GM10266 (cell line): ENCODE measurements at regions not wholly inside any gene's neighbourhood (a gene's known extent, or its start where the extent isn't known, plus 50 kb on each side); places are given as distances from the start of the nearest gene placed in this dataset.

Source experiments
- DNase-seq: peaks from one replicate; pipeline ENCODE4 v3.0.0; 2012; ENCODE audit errors: extremely low spot score
- TF ChIP-seq, protein P1 (sequence below): IDR thresholded peaks from 2 replicates; pipeline ENCODE4 v1.5.1; 2012; ENCODE audit warnings: mild to moderate bottlenecking, low read depth; ENCODE audit not compliant: control insufficient read depth, insufficient read depth; ENCODE audit errors: missing control alignments

DNA sequence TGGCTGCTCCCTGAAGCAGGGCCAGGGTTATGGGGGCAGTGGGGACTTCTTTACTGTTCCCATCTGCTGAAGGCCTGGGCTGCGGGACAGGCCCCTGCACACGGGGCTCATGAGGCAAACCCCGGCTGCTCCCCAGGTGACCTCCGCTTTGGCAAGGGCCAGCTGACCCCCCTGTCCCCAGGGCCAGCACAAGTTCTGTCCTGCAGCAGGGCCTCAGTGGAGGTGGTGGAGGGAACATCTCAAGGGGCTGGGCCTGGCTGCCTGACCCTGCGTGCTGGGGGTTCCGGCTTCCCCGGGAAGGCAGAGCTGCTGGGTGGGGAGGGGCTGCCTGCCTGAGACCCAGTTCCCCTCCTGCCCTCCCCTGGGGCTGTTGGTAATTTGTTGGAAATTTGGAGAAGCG lies 67.4 kb upstream of the RNU6ATAC start:
- TF ChIP-seq, protein P1, sequence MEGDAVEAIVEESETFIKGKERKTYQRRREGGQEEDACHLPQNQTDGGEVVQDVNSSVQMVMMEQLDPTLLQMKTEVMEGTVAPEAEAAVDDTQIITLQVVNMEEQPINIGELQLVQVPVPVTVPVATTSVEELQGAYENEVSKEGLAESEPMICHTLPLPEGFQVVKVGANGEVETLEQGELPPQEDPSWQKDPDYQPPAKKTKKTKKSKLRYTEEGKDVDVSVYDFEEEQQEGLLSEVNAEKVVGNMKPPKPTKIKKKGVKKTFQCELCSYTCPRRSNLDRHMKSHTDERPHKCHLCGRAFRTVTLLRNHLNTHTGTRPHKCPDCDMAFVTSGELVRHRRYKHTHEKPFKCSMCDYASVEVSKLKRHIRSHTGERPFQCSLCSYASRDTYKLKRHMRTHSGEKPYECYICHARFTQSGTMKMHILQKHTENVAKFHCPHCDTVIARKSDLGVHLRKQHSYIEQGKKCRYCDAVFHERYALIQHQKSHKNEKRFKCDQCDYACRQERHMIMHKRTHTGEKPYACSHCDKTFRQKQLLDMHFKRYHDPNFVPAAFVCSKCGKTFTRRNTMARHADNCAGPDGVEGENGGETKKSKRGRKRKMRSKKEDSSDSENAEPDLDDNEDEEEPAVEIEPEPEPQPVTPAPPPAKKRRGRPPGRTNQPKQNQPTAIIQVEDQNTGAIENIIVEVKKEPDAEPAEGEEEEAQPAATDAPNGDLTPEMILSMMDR: no peak
- DNase-seq: no peak

DNA sequence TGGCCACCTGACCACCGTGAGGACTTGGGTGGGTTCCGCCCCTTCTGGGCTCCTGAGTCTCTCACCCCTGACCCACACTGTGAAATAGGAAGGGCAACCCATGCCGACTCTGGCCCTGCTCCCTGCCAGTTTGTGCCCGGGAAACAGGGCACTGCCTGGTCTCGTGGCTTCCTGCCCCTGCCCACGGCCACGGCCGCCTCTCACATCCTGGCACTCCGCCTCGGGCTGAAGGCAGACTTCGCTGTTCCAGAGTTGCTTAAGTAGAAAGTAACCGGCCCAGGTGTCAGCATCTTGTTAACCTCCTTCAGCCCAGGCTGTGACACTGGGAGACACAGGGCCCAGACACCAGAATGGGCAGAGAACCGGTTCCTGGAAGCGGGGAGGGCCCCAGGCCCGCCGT lies 68.7 kb upstream of the RNU6ATAC start:
- TF ChIP-seq, protein P1: no peak
- no peak for DNase-seq

DNA sequence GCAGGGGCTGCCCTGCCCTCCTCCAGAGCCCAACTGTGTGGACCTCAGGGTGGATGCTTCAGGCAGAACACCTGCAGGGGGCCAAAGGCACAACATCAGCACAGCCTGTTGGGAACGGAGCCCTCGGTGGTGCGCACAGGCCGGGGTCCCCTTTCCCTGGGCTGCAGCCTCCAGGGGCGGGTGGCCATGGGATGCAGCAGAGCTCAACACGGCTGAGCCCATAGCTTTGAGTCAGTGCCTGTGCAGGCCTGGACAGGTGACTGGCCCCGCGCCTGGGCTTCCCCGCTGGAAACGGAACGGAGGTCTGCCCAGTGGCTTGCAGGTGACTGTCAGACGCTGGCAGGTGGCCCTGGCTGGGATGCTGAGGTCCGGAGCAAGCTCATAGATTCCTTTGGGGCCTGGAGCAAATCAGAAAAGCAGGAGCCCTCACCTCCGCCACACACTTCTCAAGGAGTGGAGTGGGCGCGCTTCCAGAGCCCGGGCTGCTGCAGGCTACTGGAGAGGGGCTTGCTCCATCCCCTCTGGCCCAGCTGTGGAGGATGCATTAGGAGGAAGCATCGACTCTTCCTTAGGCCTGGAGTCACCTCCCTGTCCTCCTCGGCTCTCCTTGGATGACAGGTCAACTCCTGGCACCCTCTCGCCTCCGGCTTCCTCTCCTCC lies 69.8 kb upstream of the RNU6ATAC start:
- TF ChIP-seq, protein P1: no peak
- DNase-seq: no peak

DNA sequence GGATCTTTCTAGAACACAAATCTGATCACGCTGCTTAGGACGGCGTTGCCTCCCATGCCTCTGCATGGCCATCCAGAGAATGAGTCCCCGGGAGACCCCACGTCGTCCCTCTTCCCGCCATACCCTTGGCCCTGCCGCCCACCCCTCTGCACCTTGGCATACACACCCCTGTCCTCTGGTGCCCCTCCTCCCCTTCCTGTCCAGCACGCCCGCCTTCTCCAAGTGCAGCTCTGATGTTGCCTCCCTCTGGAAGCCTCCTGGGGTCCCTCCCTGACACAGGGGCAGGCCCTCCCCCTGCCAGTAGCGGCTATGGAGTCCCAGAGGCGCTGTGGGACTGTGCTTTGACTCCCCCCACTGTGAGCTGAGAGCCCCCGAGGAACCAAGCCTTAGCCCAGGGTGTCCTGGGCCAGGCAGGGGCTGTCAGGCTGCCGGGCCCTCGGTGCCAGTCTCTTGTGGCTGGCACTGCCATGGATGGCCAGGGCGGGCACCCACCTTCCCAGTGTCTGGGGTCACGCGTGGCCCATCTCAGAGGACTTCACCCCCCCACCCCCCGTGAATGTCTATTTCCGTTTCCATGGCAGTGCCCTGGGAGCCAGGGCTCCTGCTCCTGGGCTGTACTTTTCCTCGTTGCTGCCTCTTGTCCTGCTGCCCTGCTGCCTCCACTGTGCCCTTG lies 70.5 kb upstream of the RNU6ATAC start:
- TF ChIP-seq, protein P1: no peak

DNA sequence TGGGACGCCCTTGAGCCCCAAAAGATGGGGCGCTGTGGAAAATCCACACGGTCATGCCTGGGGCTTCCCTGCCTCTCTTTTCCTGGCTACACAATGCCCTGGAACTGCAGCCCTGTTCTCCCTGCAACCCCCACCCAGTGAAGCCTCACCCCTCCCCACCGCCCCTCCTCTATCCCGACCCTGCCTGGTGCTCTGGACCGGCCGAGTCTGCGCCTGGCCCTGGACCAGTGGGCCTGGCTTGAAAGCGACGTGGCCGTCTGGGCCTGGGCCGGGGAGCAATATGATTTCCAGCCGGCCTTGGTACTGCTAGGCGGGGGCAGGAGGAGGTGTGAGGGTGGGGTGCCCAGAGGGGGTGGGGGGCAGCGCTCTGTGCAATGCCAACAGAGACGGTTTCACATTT lies 71.0 kb upstream of the RNU6ATAC start:
- TF ChIP-seq, protein P1: no peak
- no peak for DNase-seq

More for the DNA sequence above, 70.5 kb upstream of the RNU6ATAC start:
- DNase-seq: no peak

DNA sequence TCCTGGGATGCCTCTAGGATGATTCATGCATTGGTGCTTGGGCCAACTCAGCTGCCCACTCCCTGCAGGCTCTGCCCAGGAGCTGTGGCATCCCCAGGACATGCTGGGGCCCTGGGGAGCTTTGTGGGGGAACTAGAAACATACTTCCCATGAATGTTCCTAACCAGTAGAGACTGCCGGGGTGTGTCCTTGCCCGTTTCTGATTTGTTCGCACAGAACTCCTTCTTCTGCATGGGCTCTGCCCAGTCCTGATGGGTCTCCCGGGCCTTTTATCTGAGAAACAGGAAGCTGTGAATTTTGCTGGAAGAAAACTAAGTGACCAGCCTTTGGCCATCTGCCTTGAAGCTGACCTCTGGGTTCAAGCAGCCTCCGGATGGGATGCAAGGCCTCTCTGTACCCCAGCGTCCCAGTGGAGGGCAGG lies 71.6 kb upstream of the RNU6ATAC start:
- TF ChIP-seq, protein P1: no peak
- no peak for DNase-seq
